Esophagus (tissue), 2 donors: ENCODE measurements at regions not wholly inside any gene's neighbourhood (a gene's known extent, or its start where the extent isn't known, plus 50 kb on each side); places are given as distances from the start of the nearest gene placed in this dataset.

Experiments used
- H3K27ac ChIP-seq, 2 donors: one replicate each; pipeline ENCODE4 v1.5.1; 2013; ENCODE audit warnings: low read depth in 2 of 2, mild to moderate bottlenecking in 2 of 2, inconsistent platforms in 1 of 2, low read length in 1 of 2, moderate library complexity in 1 of 2
- H3K27me3 ChIP-seq, 2 donors: one replicate each; pipeline ENCODE4 v1.6.1; 2013; ENCODE audit warnings: low read length in 2 of 2, control low read depth in 1 of 2, mild to moderate bottlenecking in 1 of 2; ENCODE audit not compliant: insufficient read depth in 2 of 2, control insufficient read depth in 1 of 2
- H3K36me3 ChIP-seq, 2 donors: one replicate each; pipeline ENCODE4 v1.6.1; 2013; ENCODE audit warnings: low read length in 1 of 2; ENCODE audit not compliant: control insufficient read depth in 2 of 2, insufficient read depth in 2 of 2
- H3K4me1 ChIP-seq, 2 donors: one replicate each; pipeline ENCODE4 v1.6.1; 2013; ENCODE audit warnings: low read length in 1 of 2; ENCODE audit not compliant: control insufficient read depth in 2 of 2, insufficient read depth in 2 of 2
- H3K4me3 ChIP-seq, 2 donors: one replicate each; pipeline ENCODE4 v1.5.1; 2013; ENCODE audit warnings: low read length in 2 of 2, mild to moderate bottlenecking in 2 of 2, low read depth in 1 of 2, moderate library complexity in 1 of 2
- H3K9me3 ChIP-seq, 2 donors: one replicate each; pipeline ENCODE4 v1.6.1; 2013; ENCODE audit warnings: mild to moderate bottlenecking in 2 of 2, low read depth in 1 of 2, low read length in 1 of 2, moderate library complexity in 1 of 2; ENCODE audit not compliant: control insufficient read depth in 2 of 2, insufficient read depth in 1 of 2
- WGBS, 2 donors: extraction: QIAGEN DNeasy Blood & Tissue Kit; methylation state at CpG; one replicate each; pipeline ENCODE4 v1.1.7; 2013; 5-methylcytosine and 5-hydroxymethylcytosine counted together
- donor health status: healthy with polysubstance abuse.
- donor health status: Bipolar disorder and iron deficiency.

DNA sequence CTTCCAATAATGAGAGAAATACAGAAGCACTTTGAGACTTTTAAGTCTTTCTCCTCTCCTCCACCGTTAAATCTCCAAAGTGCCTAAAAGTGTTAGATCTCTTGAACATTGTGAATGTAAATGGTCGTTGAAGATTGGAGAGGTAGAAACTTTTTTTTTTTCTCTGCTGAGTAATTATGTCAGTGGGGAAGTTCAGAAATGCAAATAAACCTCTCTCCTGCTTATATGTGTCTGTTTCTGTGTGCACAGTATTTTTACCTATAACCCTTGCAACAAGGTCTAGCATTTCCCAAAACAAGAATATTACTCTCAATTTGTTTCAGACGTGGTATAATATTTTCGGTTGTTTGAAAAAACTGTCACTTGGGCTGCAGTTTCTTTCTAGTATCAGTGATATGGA lies 833.6 kb upstream of the CDH8 start:
- 57 to 62% methylated on average over 4 of the region's 4 CpGs for WGBS, 2 donors
- Histone ChIP-seq H3K27me3 (no peaks in the 10 kb centered on the region), H3K36me3 (no peaks in the 10 kb centered on the region), H3K4me1 (no peaks in the 10 kb centered on the region), H3K27ac (no peak overlapping the region), H3K9me3 (no peaks in the 10 kb centered on the region), H3K4me3 (no peak overlapping the region)

DNA sequence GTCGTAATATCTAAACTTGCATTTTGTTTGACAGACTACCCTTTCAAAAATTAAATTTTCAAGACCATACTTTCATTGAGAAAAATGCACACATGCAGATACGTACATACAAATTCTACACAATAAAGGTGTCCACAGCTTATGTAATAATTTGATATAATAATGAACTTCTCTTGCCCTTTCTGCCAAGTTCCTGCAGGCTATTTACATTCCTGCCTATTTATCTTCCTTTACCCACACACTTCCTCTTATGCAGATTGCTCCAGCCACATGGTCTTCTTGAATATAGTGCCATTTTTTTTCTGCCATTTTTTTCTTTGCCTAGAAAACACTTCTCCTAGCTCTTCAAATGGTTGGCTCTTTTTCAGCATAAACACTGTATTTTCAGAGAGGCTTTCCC lies 826.9 kb upstream of the CDH8 start:
- Histone ChIP-seq H3K36me3 (no peaks in the 10 kb centered on the region), H3K27ac (no peak overlapping the region), H3K4me1 (no peaks in the 10 kb centered on the region), H3K4me3 (no peak overlapping the region), H3K27me3 (no peaks in the 10 kb centered on the region), H3K9me3 (no peaks in the 10 kb centered on the region)
- 61 to 77% methylated on average over 2 of the region's 2 CpGs for WGBS, 2 donors

DNA sequence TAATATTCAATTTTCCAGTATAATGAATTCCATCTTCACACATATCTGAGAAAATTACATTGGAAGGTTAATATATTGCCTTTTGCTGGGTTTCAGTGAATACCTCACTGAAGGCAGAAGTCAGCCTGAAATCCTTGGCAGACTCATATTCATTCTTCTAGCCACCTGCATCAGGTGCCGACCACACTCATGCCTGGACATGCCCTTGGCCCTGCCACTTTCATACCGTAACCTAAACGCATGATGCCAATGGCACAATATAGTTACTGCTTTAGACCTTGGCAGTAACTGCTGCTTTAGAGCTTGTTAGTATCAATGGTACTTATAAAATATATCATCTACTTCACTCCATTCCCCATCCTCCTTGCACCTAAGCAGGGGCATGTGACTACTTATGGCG lies 817.6 kb upstream of the CDH8 start:
- Histone ChIP-seq H3K27ac (no peak overlapping the region), H3K9me3 (no peaks in the 10 kb centered on the region), H3K4me1 (no peaks in the 10 kb centered on the region), H3K4me3 (no peak overlapping the region), H3K27me3 (no peaks in the 10 kb centered on the region), H3K36me3 (no peaks in the 10 kb centered on the region)
- 69 to 78% methylated on average over 4 of the region's 4 CpGs for WGBS, 2 donors

DNA sequence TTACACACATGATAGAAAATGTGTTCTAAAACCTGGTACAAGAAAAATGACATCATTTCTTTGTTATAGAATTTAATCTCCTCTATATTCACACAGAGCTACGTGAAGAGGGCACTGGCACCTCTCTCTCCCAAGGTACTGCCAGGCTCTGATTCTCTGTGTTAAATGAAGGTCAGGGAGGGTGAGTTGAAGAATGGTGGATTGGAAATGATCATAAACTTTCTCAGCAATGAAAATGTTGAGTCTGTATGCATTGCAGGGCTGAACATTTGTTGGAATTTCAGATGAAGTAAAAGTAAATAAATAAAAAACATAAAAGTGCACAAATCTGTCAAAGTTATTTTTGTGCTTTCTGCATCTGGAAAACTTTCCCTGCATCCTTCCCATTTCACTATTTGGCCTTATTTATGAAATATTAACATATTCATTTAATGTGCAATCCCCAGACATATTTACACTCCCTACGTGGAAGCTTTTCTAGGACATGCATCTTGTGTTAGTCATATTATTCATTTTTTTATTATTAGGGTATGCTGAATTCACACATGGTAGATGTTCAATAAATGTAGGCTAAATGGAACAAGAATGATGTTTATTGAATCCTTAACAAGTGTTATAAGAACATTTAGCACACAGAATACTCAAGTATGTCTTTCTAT lies 810.3 kb upstream of the CDH8 start:
- 69 to 76% methylated on average over 2 of the region's 2 CpGs for WGBS, 2 donors
- Histone ChIP-seq H3K9me3 (no peaks in the 10 kb centered on the region), H3K36me3 (no peaks in the 10 kb centered on the region), H3K27ac (no peak overlapping the region), H3K27me3 (no peaks in the 10 kb centered on the region), H3K4me3 (no peak overlapping the region), H3K4me1 (no peaks in the 10 kb centered on the region)

DNA sequence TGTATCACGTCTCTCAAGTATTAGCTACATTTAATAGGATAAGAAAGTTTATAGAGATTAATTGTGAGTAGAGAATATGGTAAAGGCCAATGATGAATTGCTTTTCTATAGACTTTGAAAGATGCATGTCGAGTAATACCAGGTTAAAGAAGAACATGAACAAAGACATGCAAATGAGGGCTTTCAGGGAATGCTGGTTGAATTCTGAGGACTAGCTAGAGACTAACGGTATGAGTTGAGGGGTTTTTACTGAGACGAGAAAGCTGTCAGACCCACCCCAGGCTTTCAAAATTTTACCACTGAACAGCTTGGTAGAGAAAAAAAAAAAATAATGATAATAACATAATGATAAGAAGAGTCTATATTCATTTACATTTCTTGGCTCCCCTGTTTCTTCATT lies 796.0 kb upstream of the CDH8 start:
- Histone ChIP-seq H3K4me1 (no peaks in the 10 kb centered on the region), H3K27me3 (no peaks in the 10 kb centered on the region), H3K36me3 (no peaks in the 10 kb centered on the region), H3K9me3 (peaks cover 0 to 1% of the 10 kb centered on the region in 2 donors), H3K4me3 (no peak overlapping the region), H3K27ac (no peak overlapping the region)
- 62 to 70% methylated on average over 4 of the region's 4 CpGs for WGBS, 2 donors

DNA sequence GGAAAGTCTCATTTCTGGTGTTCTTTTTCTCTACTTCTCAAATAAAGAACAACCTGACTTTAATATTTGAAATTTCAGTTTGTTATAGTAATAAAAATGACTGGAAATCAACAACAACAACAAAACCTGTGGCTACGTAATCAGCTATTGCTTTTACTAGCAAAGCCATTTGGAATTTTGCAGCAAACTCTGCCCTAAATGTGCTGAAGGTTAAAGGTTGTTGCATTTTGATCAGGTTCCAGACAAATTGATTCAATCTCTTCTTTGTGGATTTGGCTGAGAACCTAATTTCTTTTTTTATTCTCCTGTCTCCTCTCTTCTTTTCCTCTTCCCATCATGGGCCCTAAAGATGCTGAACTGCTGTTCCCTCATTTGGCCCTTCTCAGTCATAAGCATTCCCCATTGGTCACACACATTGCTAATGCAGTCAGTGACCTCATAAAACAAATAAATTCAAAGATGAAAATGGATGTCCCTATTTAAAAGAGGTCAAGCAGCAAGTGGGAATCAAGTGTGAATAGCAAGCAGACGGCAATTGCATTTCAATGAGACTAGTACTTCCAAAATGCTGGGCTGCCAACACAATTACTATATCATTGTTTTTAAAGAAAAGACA lies 795.1 kb upstream of the CDH8 start:
- no peaks in the 10 kb centered on the region for H3K4me1 ChIP-seq
- H3K9me3 ChIP-seq, result no peaks in the 10 kb centered on the region
- WGBS, 2 donors, result 68 to 80% methylated on average over 2 of the region's 2 CpGs
- H3K27ac ChIP-seq, result no peak overlapping the region
- H3K4me3 ChIP-seq, result no peak overlapping the region
- H3K27me3 ChIP-seq, result no peaks in the 10 kb centered on the region
- H3K36me3 ChIP-seq, result no peaks in the 10 kb centered on the region

DNA sequence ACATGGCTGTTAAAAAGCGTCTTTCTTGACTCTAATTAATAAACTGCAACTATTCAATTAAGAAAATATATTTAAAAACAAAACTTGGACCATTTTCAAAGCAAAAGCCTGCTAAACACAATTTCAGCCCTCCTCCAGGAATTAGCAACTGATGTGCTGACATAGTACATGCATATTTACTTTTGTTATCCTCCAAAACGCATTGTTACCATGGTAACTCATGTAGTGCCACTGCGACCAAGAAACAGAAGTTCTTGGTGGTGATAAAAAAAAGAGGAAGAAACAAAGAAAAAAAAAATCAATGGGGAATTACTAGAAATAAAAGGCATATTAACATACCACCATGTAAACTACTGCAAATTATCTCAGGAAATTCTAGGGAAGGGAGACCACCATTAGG lies 793.4 kb upstream of the CDH8 start:
- no peaks in the 10 kb centered on the region for H3K36me3 ChIP-seq
- 23 to 30% methylated on average over 3 of the region's 3 CpGs for WGBS, 2 donors
- H3K27ac ChIP-seq, result no peak overlapping the region
- H3K4me1 ChIP-seq, result no peaks in the 10 kb centered on the region
- no peaks in the 10 kb centered on the region for H3K9me3 ChIP-seq
- no peak overlapping the region for H3K4me3 ChIP-seq
- no peaks in the 10 kb centered on the region for H3K27me3 ChIP-seq

DNA sequence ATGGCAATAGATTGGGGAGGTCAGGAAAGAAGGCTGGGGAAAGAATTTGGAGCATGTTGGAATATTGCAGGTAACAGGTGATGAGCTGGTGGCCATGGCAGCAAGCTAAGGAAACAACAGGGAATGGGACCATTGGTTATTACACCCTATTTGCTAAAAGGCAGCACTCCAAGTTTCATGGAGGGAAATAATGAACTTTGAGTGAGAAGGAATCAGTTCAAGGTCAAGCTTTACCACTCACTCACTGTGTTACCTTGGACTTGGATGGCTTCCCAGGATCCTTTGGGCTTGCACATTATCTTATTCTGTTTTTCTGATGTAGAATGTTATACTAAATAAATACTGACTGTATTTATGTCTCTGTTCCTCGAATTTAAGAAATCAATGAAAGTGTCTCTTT lies 792.8 kb upstream of the CDH8 start:
- WGBS, 2 donors, result 36 to 57% methylated on average over 1 of the region's 1 CpG
- Histone ChIP-seq H3K27ac (no peak overlapping the region), H3K36me3 (no peaks in the 10 kb centered on the region), H3K4me1 (no peaks in the 10 kb centered on the region), H3K9me3 (no peaks in the 10 kb centered on the region), H3K27me3 (no peaks in the 10 kb centered on the region), H3K4me3 (no peak overlapping the region)

DNA sequence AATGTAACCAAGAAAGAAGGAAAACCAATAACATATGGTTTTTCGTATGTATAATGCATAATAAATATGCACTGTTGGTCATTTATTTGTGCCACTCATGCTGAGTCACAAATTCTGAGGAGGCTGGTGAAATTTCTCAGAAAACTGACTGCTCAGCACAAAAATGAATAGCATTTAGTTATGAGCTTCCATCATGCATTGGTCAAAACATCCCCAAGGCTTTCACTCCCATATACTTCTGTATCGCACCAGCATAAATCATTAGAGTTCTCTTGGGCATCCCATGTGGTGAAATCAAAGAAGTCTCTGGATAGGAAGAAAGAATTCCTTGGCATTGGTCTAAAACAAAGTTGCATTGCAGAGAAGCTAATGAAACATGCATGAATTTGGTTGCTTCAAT lies 785.6 kb upstream of the CDH8 start:
- WGBS, 2 donors, result 90 to 91% methylated on average over 2 of the region's 2 CpGs
- H3K9me3 ChIP-seq, result peaks cover 0 to 2% of the 10 kb centered on the region in 2 donors
- H3K36me3 ChIP-seq, result no peaks in the 10 kb centered on the region
- no peaks in the 10 kb centered on the region for H3K4me1 ChIP-seq
- no peaks in the 10 kb centered on the region for H3K27me3 ChIP-seq
- no peak overlapping the region for H3K27ac ChIP-seq
- no peak overlapping the region for H3K4me3 ChIP-seq

DNA sequence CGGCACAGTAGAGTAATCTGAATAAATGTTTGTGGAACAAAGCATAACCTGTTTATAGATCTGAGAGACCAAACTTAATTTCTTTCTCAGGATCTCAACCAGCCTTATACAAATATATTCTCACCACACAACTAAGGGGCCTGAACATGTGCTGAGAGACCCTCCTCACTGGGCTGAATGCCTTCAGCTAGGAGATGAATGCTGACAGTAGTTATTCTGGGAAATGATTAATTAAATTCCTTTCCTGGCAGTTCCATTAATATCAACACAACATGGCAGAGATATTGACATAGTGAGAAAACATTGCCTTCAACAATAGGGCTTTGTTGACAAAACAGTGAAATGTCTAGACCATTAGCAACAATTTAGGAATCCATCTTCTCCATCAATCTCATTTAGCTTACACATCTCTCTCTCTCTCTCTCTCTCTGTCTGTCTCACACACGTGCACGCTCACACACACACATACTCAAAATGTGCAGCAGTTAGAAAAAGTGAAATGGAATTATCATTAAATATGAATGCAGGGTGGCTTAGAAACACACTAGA lies 780.8 kb upstream of the CDH8 start:
- Histone ChIP-seq H3K27me3 (no peaks in the 10 kb centered on the region), H3K27ac (no peak overlapping the region), H3K9me3 (peaks cover 0 to 2% of the 10 kb centered on the region in 2 donors), H3K36me3 (no peaks in the 10 kb centered on the region), H3K4me3 (no peak overlapping the region), H3K4me1 (no peaks in the 10 kb centered on the region)
- WGBS, 2 donors, result 40 to 45% methylated on average over 3 of the region's 3 CpGs
